Peyer's patch (tissue), 4 donors: ENCODE measurements at regions not wholly inside any gene's neighbourhood (a gene's known extent, or its start where the extent isn't known, plus 50 kb on each side); places are given as distances from the start of the nearest gene placed in this dataset.

Experiments used
- DNase-seq, 3 donors: peaks; one replicate each; pipeline ENCODE4 v3.0.0-alpha.2; 2017 to 2019
- H3K27ac ChIP-seq, 4 donors: fragments of 200-600 bp; sonication (generic); one replicate each; pipeline ENCODE4 v1.5.1; 2016 to 2019
- H3K27me3 ChIP-seq, 2 donors: fragments of 200-600 bp; sonication (generic); one replicate each; pipeline ENCODE4 v1.5.1; 2019
- H3K36me3 ChIP-seq, 3 donors: fragments of 200-600 bp; sonication (generic); one replicate each; pipeline ENCODE4 v1.5.1; 2016 to 2019
- H3K4me1 ChIP-seq, 4 donors: fragments of 200-600 bp; sonication (generic); one replicate each; pipeline ENCODE4 v1.5.1; 2016 to 2019
- H3K4me3 ChIP-seq, 4 donors: fragments of 200-600 bp; sonication (generic); 1 replicate in 3 of 4; 2 replicates in 1 of 4; pipeline ENCODE4 v1.5.1; 2016 to 2019; ENCODE audit warnings: mild to moderate bottlenecking in 1 of 4
- H3K9me3 ChIP-seq, 4 donors: fragments of 200-600 bp; sonication (generic); one replicate each; pipeline ENCODE4 v1.5.1; 2016 to 2019; ENCODE audit warnings: mild to moderate bottlenecking in 1 of 4
- POLR2A ChIP-seq, 2 donors: fragments of 450-650 bp; IDR thresholded peaks; one replicate each; pipeline ENCODE4 v1.5.1; 2017; ENCODE audit warnings: antibody characterized with exemption in 2 of 2, mild to moderate bottlenecking in 2 of 2, moderate library complexity in 2 of 2
- TF ChIP-seq, protein P1 (sequence below), 6 experiments: fragments of 450-650 bp in 4 of 6; fragments of 200-600 bp in 2 of 6; sonication (generic) in 1 of 6; IDR thresholded peaks; one replicate each; pipeline ENCODE4 v1.5.1; 2017 to 2019; ENCODE audit warnings: antibody characterized with exemption in 6 of 6, mild to moderate bottlenecking in 3 of 6, moderate library complexity in 1 of 6

DNA sequence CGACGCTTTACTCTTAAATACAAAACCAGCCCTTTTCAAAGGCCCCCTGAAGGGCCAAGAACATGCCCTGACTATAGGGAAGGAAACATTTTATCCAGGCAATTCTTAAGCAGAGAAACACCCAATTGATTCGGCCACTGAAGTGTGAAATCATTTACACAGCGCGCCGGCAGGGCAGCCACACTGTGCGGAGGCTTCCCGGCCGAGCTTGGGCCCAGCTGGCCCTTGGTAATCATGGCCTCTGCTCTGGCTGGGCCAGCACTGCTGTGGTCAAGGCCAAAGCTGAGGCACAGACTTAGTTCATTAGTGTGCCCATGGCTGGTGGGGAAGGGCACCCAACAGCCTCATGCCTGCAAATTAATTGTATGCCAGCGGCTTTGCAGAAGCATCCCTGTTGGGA is 143.7 kb upstream of the HABP2 start:
- Histone ChIP-seq H3K36me3 (no peaks in the 10 kb centered on the region), H3K4me1 (no peaks in the 10 kb centered on the region), H3K9me3 (no peaks in the 10 kb centered on the region), H3K27me3 (no peaks in the 10 kb centered on the region), H3K27ac (no peak overlapping the region), H3K4me3 (no peak overlapping the region)
- no peak for DNase-seq
- TF ChIP-seq POLR2A (IDR thresholded peaks at IDR 0.05): no peak
- TF ChIP-seq, protein P1, sequence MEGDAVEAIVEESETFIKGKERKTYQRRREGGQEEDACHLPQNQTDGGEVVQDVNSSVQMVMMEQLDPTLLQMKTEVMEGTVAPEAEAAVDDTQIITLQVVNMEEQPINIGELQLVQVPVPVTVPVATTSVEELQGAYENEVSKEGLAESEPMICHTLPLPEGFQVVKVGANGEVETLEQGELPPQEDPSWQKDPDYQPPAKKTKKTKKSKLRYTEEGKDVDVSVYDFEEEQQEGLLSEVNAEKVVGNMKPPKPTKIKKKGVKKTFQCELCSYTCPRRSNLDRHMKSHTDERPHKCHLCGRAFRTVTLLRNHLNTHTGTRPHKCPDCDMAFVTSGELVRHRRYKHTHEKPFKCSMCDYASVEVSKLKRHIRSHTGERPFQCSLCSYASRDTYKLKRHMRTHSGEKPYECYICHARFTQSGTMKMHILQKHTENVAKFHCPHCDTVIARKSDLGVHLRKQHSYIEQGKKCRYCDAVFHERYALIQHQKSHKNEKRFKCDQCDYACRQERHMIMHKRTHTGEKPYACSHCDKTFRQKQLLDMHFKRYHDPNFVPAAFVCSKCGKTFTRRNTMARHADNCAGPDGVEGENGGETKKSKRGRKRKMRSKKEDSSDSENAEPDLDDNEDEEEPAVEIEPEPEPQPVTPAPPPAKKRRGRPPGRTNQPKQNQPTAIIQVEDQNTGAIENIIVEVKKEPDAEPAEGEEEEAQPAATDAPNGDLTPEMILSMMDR (IDR thresholded peaks at IDR 0.05): no peak

DNA sequence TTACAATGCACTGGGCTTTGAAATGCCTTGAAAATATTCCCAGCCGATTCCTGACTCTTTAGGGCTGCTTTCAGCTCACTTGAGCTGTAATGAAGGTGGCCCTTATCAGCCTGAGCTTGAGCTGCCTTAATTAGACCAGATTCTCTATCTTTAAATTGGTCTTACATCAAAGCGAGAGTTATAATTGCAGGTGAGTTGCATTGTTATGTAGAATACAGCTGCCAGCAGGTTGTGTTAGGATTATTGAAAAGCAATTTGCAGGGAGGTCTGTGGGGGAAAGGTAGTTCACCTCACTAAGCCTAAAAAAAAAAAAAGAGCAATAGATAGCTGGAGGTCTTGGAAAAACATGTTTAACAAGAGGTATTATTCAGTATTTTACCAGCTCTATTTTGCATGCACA is 142.2 kb upstream of the HABP2 start:
- H3K27ac ChIP-seq: no peak overlapping the region
- no peak for TF ChIP-seq POLR2A (IDR thresholded peaks at IDR 0.05)
- TF ChIP-seq, protein P1 (IDR thresholded peaks at IDR 0.05): no peak
- H3K4me1 ChIP-seq: no peaks in the 10 kb centered on the region
- H3K9me3 ChIP-seq: no peaks in the 10 kb centered on the region
- no peaks in the 10 kb centered on the region for H3K27me3 ChIP-seq
- DNase-seq: no peak
- H3K4me3 ChIP-seq: no peak overlapping the region
- H3K36me3 ChIP-seq: no peaks in the 10 kb centered on the region

DNA sequence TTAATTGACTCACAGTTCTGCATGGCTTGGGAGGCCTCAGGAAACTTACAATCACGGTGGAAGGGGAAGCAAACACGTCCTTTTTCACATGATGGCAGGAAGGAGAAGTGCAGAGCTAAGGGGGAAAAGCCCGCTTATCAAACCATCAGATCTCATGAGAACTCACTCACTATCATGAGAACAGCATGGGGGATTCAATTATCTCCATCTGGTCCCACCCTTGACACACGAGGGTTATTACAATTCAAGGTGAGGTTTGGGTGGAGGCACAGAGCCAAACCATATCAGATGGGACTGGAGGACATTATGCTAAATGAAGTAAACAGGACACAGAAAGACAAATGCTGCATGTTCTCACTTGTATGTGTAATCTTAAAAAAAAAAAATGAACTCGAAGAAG is 141.4 kb upstream of the HABP2 start:
- no peak for DNase-seq
- H3K36me3 ChIP-seq: no peaks in the 10 kb centered on the region
- H3K4me1 ChIP-seq: no peaks in the 10 kb centered on the region
- no peak for TF ChIP-seq POLR2A (IDR thresholded peaks at IDR 0.05)
- TF ChIP-seq, protein P1 (IDR thresholded peaks at IDR 0.05): no peak
- H3K27me3 ChIP-seq: no peaks in the 10 kb centered on the region
- H3K9me3 ChIP-seq: no peaks in the 10 kb centered on the region
- H3K4me3 ChIP-seq: no peak overlapping the region
- H3K27ac ChIP-seq: no peak overlapping the region

DNA sequence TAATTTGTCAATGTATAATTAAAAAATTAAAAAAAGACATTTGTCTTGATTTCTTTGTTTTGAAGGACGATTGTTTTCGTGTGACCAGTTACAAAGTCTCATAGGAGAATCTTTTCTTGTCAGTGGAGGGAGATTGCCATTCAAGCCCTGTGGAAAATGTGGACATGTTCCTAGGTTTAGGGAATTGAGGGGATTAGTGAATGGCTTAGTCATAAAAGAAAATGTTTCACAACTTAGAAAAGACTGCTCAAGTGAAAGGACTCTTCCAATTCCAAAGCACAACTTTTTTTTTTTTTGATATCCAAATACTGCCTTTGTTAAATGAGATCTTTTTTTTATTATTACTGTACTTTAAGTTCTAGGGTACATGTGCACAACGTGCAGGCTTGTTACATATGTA is 140.7 kb upstream of the HABP2 start:
- TF ChIP-seq POLR2A (IDR thresholded peaks at IDR 0.05): no peak
- TF ChIP-seq, protein P1 (IDR thresholded peaks at IDR 0.05): no peak
- no peaks in the 10 kb centered on the region for H3K4me1 ChIP-seq
- no peaks in the 10 kb centered on the region for H3K27me3 ChIP-seq
- no peak overlapping the region for H3K4me3 ChIP-seq
- no peaks in the 10 kb centered on the region for H3K36me3 ChIP-seq
- H3K27ac ChIP-seq: no peak overlapping the region
- no peak for DNase-seq
- no peaks in the 10 kb centered on the region for H3K9me3 ChIP-seq

DNA sequence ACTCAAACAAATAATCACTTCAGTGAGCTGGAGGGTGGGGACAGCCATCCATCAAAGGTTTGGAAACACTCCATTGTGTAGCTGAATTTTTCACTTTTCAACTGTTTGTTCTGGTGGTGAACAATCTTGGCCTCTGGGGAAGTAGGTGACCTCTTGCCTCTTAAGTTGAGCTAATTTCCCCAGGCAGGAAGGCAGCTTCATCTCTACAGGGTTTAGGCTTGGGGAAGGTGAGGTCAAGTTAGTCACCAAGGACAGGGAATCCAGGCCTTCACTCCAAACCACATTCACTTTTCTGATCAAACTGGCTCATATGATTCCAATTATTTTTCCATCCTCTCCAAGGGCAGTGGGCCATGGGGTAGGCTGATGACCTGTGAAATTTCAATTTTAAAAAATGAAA is 138.3 kb upstream of the HABP2 start:
- no peak overlapping the region for H3K4me3 ChIP-seq
- H3K4me1 ChIP-seq: no peaks in the 10 kb centered on the region
- no peaks in the 10 kb centered on the region for H3K27me3 ChIP-seq
- H3K9me3 ChIP-seq: no peaks in the 10 kb centered on the region
- no peaks in the 10 kb centered on the region for H3K36me3 ChIP-seq
- H3K27ac ChIP-seq: no peak overlapping the region
- TF ChIP-seq, protein P1 (IDR thresholded peaks at IDR 0.05): no peak
- TF ChIP-seq POLR2A (IDR thresholded peaks at IDR 0.05): no peak
- no peak for DNase-seq

DNA sequence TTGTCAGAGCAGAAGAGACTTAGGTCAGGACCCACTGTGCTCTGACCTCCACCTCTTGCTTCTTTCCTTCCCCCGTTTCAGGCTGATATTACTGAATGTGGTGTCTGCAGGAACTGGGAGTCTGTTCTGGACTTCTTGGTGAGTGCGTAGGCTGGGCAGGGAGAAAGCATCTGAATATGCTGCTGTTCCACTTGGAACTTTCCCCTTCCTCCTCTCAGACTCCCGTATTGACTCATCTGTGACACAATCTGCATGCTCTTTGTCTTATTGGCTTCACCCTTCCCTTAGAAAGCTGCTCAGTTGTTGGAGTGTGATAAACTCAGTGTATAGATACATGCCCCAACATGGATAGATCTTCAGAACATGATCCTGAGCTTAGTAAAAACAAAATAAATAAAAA is 137.6 kb upstream of the HABP2 start:
- TF ChIP-seq, protein P1 (IDR thresholded peaks at IDR 0.05): no peak
- TF ChIP-seq POLR2A (IDR thresholded peaks at IDR 0.05): no peak
- no peak overlapping the region for H3K27ac ChIP-seq
- no peak for DNase-seq

More for the DNA sequence above, 137.6 kb upstream of the HABP2 start:
- H3K4me3 ChIP-seq: no peak overlapping the region
- H3K36me3 ChIP-seq: no peaks in the 10 kb centered on the region
- no peaks in the 10 kb centered on the region for H3K9me3 ChIP-seq
- no peaks in the 10 kb centered on the region for H3K27me3 ChIP-seq
- no peaks in the 10 kb centered on the region for H3K4me1 ChIP-seq
